GM19351 (cell line): ENCODE measurements at regions not wholly inside any gene's neighbourhood (a gene's known extent, or its start where the extent isn't known, plus 50 kb on each side); places are given as distances from the start of the nearest gene placed in this dataset.
A peak's percentile ranks its signal among the peaks of the same experiment; 100 is the strongest.
"Not testable (repeated sequence)": the region's sequence is repeated elsewhere in the genome, so short reads cannot be mapped to it uniquely, and the experiment has no call there.

ENCODE experiments used
- ATAC-seq: cut with Tn5 transposase; IDR thresholded peaks from one replicate; pipeline ENCODE4 v1.9.1; 2021; ENCODE audit warnings: mild to moderate bottlenecking, moderate library complexity; ENCODE audit not compliant: unreplicated experiment

DNA sequence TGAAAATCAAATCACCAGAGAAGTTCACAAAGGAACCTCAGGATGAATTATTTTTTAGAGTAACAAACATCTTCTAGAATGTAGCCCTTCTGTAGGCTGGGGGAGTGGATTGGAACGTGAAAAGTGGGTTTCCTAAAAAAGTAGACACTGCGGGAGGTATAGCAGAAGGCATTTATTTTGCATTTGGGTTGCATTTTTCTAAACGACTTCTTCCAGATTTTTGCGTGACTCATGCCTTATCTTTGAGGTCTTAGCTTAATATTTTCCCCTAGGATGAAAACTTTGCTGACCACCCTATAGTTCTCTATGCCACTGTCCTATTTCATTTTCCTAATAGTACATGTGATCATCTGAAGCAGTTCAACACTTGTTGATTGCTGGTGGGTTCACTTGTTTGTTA lies 112.7 kb upstream of the JCAD start:
- ATAC-seq, result no peak

GRCh38 chr10:30171601-30172000 lies 112.2 kb upstream of the JCAD start:
- ATAC-seq, result no peak

GRCh38 chr10:30170814-30171213 lies 111.4 kb upstream of the JCAD start:
- ATAC-seq, result no peak

GRCh38 chr10:30170146-30170545 lies 110.8 kb upstream of the JCAD start:
- ATAC-seq, result no peak

GRCh38 chr10:30169342-30169741 lies 110.0 kb upstream of the JCAD start:
- ATAC-seq, result no peak

GRCh38 chr10:30166929-30167328 lies 107.5 kb upstream of the JCAD start:
- ATAC-seq, result no peak

DNA sequence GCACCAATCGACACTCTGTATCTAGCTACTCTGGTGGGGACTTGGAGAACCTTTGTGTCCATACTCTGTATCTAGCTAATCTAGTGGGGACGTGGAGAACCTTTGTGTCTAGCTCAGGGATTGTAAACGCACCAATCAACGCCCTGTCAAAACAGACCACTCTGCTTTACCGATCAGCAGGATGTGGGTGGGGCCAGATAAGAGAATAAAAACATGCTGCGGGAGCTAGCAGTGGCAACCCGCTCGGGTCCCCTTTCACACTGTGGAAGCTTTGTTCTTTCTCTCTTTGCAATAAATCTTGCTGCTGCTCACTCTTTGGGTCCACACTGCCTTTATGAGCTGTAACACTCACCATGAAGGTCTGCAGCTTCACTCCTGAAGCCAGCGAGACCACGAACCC lies 104.0 kb upstream of the JCAD start:
- ATAC-seq, result not testable (repeated sequence)

GRCh38 chr10:30162796-30163195 lies 103.4 kb upstream of the JCAD start:
- ATAC-seq, result not testable (repeated sequence)

- ATAC-seq, result no peak
Observed at GRCh38 chr10:30160271-30160982, 101.0 kb upstream of the JCAD start.

GRCh38 chr10:30159614-30160013 lies 100.2 kb upstream of the JCAD start:
- ATAC-seq, result not testable (repeated sequence)

GRCh38 chr10:30158325-30158960 lies 99.1 kb upstream of the JCAD start:
- no peak for ATAC-seq

- peak; percentile 47 for ATAC-seq
Observed at GRCh38 chr10:30155401-30155800, 96.0 kb upstream of the JCAD start.

- ATAC-seq, result no peak
Observed at GRCh38 chr10:30154561-30154960, 95.2 kb upstream of the JCAD start.

DNA sequence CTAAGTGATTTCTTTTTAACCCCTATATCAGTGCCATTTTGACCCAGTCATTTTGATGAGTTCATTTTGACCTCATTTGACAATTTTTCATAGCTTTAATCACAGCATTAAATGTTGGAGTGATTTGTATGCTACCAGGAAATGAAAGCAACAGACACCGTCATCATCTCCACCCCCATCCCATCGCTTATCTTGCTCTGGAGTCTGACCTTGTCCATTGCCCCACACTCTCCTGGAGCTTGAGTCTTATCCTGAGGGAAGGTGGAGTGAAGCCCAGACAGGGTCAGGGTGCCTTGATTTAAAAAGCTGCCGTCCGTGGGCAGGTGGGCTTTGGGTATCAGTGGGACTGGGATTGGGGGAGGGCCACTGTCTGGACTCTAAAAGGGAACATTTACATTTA lies 94.7 kb upstream of the JCAD start:
- no peak for ATAC-seq

- no peak for ATAC-seq
Observed at GRCh38 chr10:30151581-30152389, 92.4 kb upstream of the JCAD start.

- no peak for ATAC-seq
Observed at GRCh38 chr10:30141423-30141822, 82.0 kb upstream of the JCAD start.

- no peak for ATAC-seq
Observed at GRCh38 chr10:30134171-30134945, 75.0 kb upstream of the JCAD start.

DNA sequence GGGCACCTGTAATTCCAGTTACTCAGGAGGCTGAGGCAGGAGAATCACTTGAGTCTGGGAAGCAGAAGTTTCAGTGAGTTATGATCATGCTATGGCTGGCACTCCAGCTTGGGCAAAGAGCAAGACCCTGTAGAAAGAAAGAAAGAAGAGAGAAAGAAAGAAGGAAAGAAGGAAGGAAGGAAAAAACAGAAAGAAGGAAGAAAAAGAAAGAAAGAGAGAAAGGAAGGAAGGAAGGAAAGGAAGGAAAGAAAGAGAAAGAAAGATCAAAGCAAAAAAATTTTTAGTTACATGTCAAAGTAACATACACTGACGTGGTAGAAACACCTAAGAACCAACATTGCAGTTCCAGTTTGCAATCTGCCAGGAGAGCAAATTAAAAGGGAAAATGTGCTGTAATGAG lies 73.8 kb upstream of the JCAD start:
- no peak for ATAC-seq

DNA sequence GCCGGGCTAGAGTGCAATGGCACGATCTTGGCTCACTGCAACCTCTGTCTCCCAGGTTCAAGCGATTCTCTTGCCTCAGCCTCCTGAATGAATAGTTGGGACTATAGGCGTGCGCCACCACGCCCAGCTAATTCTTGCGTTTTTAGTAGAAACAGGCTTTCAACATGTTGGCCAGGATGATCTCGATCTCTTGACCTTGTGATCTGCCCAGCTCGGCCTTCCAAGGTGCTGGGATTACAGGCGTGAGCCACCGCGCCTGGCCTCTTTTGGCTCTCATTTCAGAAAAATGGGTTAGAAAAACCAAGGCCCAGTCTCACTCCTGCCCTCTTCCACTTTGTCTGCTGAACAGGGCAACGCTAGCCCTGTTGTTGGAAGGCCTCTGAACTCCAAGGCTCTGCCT lies 72.0 kb upstream of the JCAD start:
- not testable (repeated sequence) for ATAC-seq

- not testable (repeated sequence) for ATAC-seq
Observed at GRCh38 chr10:30129326-30129725, 69.9 kb upstream of the JCAD start.

DNA sequence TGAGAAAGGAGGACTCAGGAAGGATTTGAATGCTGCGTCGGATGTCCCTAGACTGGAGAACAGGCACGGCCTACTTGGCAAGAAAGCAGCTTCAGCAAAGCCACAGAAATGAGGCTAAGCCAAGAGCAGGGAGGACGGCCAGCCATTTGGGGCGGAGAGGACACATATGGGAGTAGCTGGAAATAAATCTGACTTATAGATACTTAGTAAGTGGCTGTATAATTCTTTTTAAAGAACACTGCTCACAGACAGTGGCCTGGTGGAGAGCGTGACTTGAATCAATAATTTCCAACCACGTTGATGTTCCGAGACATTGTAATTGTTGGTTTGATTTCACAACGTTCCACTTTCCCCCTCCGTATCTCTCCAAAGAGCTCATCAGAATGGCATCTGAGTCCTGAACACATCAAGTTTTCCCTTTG lies 67.7 kb upstream of the JCAD start:
- no peak for ATAC-seq
